ENCODE measurements at regions not wholly inside any gene's neighbourhood (a gene's known extent, or its start where the extent isn't known, plus 50 kb on each side); places are given as distances from the start of the nearest gene placed in this dataset.

DNA sequence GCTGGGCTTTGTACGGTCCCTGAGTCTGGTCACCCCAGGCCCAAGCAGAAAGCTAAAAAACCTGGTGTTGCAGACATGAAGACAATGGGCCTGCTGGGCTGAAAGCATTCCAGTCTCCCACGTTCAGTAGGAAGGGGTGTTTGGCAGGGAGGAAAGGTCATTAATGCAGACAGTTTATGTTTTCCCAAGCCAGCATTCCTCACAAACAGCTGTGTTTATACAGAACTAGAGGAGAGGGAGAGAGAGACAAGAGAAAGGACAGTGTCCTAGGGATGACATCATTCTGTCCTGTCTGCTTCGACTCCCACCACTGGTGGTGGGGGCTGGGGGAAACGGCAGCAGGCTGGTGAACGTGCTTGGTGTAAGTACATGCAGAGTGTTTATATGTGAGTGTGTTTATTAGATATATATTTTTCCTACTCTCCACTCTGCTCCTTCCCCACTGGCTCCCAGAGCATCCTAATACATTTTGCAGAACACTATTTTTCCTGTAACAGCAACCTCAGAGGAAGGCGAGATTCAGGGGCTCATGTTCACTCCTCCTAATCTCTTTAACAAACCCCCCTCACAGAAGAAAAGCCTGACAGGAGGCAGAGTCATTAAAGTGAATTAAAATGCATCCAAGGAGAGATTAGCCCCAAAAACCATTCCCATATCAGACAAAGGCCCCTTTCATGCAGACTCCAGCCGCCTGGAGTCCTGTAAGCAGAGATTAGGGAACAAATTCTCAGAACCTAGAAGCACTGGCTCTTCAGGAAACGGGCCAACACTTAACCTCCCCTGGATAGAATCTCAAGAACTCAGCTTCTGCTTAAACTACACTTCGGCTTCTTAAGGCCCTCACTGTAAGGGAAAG, 380.4 kb downstream of the TNS1 start:
- TF ChIP-seq ZFX (IDR thresholded peaks at IDR 0.05; ENCODE audit: borderline replicate concordance) = no peak
- TF ChIP-seq, protein P1, sequence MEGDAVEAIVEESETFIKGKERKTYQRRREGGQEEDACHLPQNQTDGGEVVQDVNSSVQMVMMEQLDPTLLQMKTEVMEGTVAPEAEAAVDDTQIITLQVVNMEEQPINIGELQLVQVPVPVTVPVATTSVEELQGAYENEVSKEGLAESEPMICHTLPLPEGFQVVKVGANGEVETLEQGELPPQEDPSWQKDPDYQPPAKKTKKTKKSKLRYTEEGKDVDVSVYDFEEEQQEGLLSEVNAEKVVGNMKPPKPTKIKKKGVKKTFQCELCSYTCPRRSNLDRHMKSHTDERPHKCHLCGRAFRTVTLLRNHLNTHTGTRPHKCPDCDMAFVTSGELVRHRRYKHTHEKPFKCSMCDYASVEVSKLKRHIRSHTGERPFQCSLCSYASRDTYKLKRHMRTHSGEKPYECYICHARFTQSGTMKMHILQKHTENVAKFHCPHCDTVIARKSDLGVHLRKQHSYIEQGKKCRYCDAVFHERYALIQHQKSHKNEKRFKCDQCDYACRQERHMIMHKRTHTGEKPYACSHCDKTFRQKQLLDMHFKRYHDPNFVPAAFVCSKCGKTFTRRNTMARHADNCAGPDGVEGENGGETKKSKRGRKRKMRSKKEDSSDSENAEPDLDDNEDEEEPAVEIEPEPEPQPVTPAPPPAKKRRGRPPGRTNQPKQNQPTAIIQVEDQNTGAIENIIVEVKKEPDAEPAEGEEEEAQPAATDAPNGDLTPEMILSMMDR (IDR thresholded peaks at IDR 0.05) = no peak
- H3K27ac ChIP-seq = no peak overlapping the region

DNA sequence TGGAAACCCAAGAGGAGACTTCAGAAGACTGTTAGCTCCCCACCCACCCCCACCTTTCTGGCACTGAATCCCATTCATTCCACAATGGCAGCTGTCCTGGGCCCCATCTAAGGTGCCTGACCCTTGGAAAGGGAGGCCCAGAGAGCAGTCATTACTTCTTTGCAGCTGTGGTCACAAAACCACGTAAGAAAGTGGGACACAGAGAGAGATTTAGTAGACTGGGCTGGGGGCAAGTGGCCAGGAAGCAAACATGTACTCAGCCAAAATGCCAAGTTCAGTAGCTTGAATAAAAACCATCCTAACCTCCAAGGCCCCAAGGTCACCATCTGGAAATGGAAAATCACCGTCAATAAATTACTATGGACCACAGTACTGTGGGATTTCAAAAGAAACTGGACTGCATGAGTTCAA, 381.4 kb downstream of the TNS1 start:
- TF ChIP-seq, protein P1 (IDR thresholded peaks at IDR 0.05) = no peak
- TF ChIP-seq ZFX (IDR thresholded peaks at IDR 0.05; ENCODE audit: borderline replicate concordance) = no peak
- H3K27ac ChIP-seq = no peak overlapping the region

DNA sequence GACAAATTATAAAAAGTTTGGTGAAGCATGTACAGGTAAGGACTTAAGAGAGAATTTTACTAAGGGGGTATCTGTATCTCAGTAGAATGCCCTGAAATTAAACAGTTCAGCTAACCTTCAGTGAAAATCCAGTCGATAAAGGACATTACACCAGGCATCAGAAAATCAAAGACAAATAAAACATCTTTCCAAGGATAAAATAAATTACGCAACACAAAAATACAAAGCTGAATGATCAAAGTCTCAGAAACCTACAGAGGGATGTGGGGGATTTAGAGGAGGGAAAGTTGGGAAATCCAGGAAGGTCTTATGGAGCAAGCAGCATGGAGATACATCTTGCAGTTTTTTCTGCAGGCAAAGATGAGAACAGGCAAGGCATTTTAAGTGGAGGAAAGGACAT, 384.1 kb downstream of the TNS1 start:
- TF ChIP-seq, protein P1 (IDR thresholded peaks at IDR 0.05) = no peak
- no peak for TF ChIP-seq ZFX (IDR thresholded peaks at IDR 0.05; ENCODE audit: borderline replicate concordance)

DNA sequence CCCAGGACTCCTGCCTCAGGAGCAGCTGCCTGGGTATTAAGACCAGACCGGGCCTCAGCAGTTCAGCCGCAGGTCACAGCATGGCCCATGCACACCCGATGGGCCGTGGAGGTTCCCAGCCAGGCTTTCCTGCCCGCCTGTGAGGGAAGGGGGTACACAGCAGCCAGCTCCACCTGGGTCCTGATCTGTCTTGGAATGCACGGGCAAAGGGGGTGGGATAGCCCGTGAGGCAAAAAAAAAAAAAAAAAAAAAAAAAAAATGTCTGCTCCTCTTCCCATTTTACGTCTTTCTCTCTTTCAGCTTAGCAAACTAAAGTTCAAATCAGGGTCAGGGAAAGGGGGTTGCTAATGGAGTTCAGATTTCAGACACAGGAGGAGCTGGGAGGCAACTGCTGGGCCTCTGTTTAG, 385.2 kb downstream of the TNS1 start:
- TF ChIP-seq, protein P1 (IDR thresholded peaks at IDR 0.05) = no peak
- no peak for TF ChIP-seq ZFX (IDR thresholded peaks at IDR 0.05; ENCODE audit: borderline replicate concordance)
- no peak overlapping the region for H3K27ac ChIP-seq

More for the DNA sequence above, 384.1 kb downstream of the TNS1 start:
- no peak overlapping the region for H3K27ac ChIP-seq

DNA sequence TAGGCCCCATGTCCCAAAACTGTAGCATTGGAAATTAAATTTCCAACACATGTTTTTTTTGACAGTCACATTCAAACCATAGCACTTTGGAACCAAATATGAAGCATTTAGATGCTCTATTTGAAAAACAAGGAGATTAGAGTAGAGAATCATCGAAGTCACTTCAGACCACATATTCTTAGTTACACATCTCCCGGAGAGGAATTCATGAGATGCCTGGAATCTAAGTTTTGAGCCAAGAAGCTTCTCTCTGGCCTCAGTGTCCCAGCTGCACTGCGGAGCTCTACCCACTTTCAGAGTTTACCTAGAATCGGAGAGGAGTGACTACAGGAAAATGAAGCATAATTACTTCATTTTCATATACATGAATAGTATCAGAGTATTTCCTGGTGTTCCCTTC, 385.9 kb downstream of the TNS1 start:
- TF ChIP-seq, protein P1 (IDR thresholded peaks at IDR 0.05) = no peak
- TF ChIP-seq ZFX (IDR thresholded peaks at IDR 0.05; ENCODE audit: borderline replicate concordance) = no peak

DNA sequence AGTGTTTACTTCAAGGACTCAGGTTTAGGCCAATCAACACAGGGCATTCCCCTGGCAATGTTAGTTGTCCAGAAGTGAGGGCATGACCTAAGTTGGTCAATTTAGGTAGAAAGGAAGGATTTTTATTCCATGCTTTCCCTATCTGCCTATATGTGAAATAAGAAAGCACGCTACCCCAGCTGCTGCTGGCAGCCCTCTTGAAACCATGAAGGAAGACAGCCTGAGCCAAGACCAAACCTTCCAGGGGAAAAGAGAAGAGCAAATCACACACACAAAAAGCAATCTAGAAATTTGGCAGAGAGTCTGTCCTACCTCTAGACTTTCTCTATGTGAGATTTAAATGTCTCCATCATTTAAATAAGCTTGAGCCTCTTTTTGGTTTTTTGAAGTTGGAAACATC, 387.6 kb downstream of the TNS1 start:
- no peak overlapping the region for H3K27ac ChIP-seq
- TF ChIP-seq, protein P1 (IDR thresholded peaks at IDR 0.05) = no peak
- no peak for TF ChIP-seq ZFX (IDR thresholded peaks at IDR 0.05; ENCODE audit: borderline replicate concordance)

More for the DNA sequence above, 385.9 kb downstream of the TNS1 start:
- H3K27ac ChIP-seq = no peak overlapping the region

DNA sequence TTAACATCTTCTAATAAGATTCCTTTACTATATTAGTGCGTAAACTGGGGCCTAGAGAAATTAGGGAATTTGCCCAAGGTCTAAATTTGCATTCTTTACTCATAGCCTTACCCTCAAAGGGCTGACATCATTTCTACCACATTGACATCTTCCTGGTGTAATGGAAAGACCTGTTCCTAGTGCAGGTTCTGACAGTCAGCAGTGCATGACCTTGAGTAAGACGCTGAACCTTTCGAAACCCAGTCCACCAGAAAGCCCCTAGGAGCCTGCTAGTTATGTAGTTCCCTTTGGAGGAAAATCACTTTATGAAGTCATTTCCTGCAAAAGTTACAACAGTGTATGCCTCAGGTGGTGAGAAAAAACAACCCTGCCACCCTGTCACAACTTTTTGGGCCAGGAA, 388.3 kb downstream of the TNS1 start:
- TF ChIP-seq ZFX (IDR thresholded peaks at IDR 0.05; ENCODE audit: borderline replicate concordance) = no peak
- TF ChIP-seq, protein P1 (IDR thresholded peaks at IDR 0.05) = no peak
- no peak overlapping the region for H3K27ac ChIP-seq
